ENCODE measurements at regions not wholly inside any gene's neighbourhood (a gene's known extent, or its start where the extent isn't known, plus 50 kb on each side); places are given as distances from the start of the nearest gene placed in this dataset.

GRCh38 chr2:128554151-128554769 lies 235.6 kb upstream of the HS6ST1 start:
- TF ChIP-seq CTCF (IDR thresholded peaks at IDR 0.05) (no peak), POLR2A (IDR thresholded peaks at IDR 0.05) (no peak)

Data from Peyer's patch (tissue), 4 donors.